Osteoblast (primary cell): ENCODE measurements at regions not wholly inside any gene's neighbourhood (a gene's known extent, or its start where the extent isn't known, plus 50 kb on each side); places are given as distances from the start of the nearest gene placed in this dataset. TPM values are rescaled to one million over a fixed set of nuclear protein-coding genes. Genes with fewer than 3 reads are reported as not detected.

Experiments
- DNase-seq: peaks from one replicate; pipeline ENCODE4 v3.0.0; 2011; ENCODE audit warnings: low spot score, mixed read lengths; ENCODE audit not compliant: insufficient read length; ENCODE audit errors: missing footprints
- H2AFZ ChIP-seq: 2 replicates; pipeline ENCODE4 v1.6.0; 2011; ENCODE audit warnings: mild to moderate bottlenecking, low read length
- H3K27ac ChIP-seq: 2 replicates; pipeline ENCODE4 v1.5.1; 2011; ENCODE audit warnings: mild to moderate bottlenecking, low read depth, low read length, moderate library complexity
- H3K27me3 ChIP-seq: 2 replicates; pipeline ENCODE4 v1.6.0; 2012; ENCODE audit warnings: mild to moderate bottlenecking, control low read depth, inconsistent platforms, low read length, moderate library complexity; ENCODE audit not compliant: insufficient read depth
- H3K36me3 ChIP-seq: 2 replicates; pipeline ENCODE4 v1.5.1; 2011; ENCODE audit warnings: mild to moderate bottlenecking, low read length, control low read depth, moderate library complexity; ENCODE audit not compliant: insufficient read depth
- H3K4me1 ChIP-seq: 2 replicates; pipeline ENCODE4 v1.5.1; 2011; ENCODE audit warnings: mild to moderate bottlenecking, low read length, control low read depth, moderate library complexity; ENCODE audit not compliant: insufficient read depth
- H3K4me2 ChIP-seq: 2 replicates; pipeline ENCODE4 v1.6.0; 2011; ENCODE audit warnings: mild to moderate bottlenecking, low read length; ENCODE audit not compliant: insufficient read depth
- H3K4me3 ChIP-seq: fragments of 200-600 bp; sonication (generic); 3 replicates; pipeline ENCODE4 v1.5.1; 2012; ENCODE audit warnings: mild to moderate bottlenecking, low read length, inconsistent platforms; ENCODE audit not compliant: insufficient read depth
- H3K79me2 ChIP-seq: 2 replicates; pipeline ENCODE4 v1.6.0; 2012; ENCODE audit warnings: mild to moderate bottlenecking, low read length, control low read depth, inconsistent platforms; ENCODE audit not compliant: insufficient read depth
- H3K9me3 ChIP-seq: 2 replicates; pipeline ENCODE4 v1.5.1; 2011; ENCODE audit warnings: low read depth, low read length, control low read depth
- H4K20me1 ChIP-seq: 2 replicates; pipeline ENCODE4 v1.6.0; 2012; ENCODE audit warnings: mild to moderate bottlenecking, low read length, control low read depth; ENCODE audit not compliant: insufficient read depth
- small RNA-seq: library from RNA; depleted of rRNA; stranded (forward); fragments of <200 nt; gene quantifications from one replicate; pipeline ENCODE3, GENCODE V24; 2012
- TF ChIP-seq, protein P1 (sequence below): IDR thresholded peaks from 2 replicates; pipeline ENCODE4 v1.5.1; 2011; ENCODE audit warnings: mild to moderate bottlenecking, low read depth, low read length, moderate library complexity; ENCODE audit errors: extremely low read depth

DNA sequence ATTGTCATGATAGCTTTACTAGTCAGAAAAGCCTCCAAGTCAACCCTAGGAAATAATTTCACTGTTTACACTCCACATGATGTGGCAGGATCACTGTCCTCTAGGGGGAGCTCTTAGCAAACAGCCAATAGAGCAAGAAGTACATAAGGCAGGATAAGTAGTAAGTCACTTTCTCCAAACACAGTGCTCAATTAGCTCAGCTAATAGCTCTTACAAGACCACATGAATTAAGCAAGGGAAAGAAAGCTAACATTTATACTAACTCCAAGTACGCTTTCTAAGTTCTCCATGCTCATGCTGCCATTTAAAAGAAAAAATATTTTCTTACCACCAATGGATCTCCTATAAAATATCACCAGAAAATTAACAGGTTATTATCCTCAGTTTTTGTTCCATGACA is 66.9 kb upstream of the LRIF1 start:
- Histone ChIP-seq H3K36me3 (no peaks in the 10 kb centered on the region), H3K4me2 (no peak overlapping the region), H3K79me2 (no peaks in the 10 kb centered on the region), H4K20me1 (no peaks in the 10 kb centered on the region), H3K9me3 (no peaks in the 10 kb centered on the region), H3K27ac (no peak overlapping the region), H3K4me3 (no peak overlapping the region), H3K27me3 (no peaks in the 10 kb centered on the region), H2AFZ (no peak overlapping the region), H3K4me1 (no peaks in the 10 kb centered on the region)
- DNase-seq = peak; percentile 27
- TF ChIP-seq, protein P1, sequence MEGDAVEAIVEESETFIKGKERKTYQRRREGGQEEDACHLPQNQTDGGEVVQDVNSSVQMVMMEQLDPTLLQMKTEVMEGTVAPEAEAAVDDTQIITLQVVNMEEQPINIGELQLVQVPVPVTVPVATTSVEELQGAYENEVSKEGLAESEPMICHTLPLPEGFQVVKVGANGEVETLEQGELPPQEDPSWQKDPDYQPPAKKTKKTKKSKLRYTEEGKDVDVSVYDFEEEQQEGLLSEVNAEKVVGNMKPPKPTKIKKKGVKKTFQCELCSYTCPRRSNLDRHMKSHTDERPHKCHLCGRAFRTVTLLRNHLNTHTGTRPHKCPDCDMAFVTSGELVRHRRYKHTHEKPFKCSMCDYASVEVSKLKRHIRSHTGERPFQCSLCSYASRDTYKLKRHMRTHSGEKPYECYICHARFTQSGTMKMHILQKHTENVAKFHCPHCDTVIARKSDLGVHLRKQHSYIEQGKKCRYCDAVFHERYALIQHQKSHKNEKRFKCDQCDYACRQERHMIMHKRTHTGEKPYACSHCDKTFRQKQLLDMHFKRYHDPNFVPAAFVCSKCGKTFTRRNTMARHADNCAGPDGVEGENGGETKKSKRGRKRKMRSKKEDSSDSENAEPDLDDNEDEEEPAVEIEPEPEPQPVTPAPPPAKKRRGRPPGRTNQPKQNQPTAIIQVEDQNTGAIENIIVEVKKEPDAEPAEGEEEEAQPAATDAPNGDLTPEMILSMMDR = peak; percentile 91

DNA sequence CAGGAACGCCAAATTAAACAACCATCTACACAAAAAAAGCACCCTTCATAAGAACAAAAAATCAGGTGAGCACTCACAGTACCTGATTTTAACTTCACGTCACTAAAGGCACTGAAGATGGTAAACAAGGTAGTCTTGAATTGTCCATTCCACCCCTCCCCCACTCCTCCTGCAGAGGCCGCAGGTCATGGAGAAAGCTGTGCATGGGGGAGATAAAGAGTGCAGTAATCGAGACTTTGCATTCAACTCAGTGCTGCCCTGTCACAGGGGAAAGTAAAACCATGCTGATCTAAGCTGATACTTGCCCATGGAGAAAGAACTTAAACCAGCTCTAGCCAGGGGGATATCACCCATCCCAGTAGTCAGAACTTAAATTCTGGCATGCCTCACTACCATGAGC is 61.4 kb upstream of the LRIF1 start:
- Histone ChIP-seq H3K27ac (no peak overlapping the region), H3K9me3 (no peaks in the 10 kb centered on the region), H2AFZ (no peak overlapping the region), H3K4me1 (no peaks in the 10 kb centered on the region), H3K79me2 (no peaks in the 10 kb centered on the region), H4K20me1 (no peaks in the 10 kb centered on the region), H3K4me2 (no peak overlapping the region), H3K27me3 (peaks cover 3% of the 10 kb centered on the region), H3K4me3 (no peak overlapping the region), H3K36me3 (no peaks in the 10 kb centered on the region)
- DNase-seq = no peak
- TF ChIP-seq, protein P1 = no peak

- no peaks in the 10 kb centered on the region for H3K9me3 ChIP-seq
- H3K4me3 ChIP-seq = no peak overlapping the region
- H3K27me3 ChIP-seq = no peaks in the 10 kb centered on the region
- TF ChIP-seq, protein P1 = no peak
- no peaks in the 10 kb centered on the region for H3K79me2 ChIP-seq
- peak; percentile 77 for DNase-seq
- H4K20me1 ChIP-seq = no peaks in the 10 kb centered on the region
- no peaks in the 10 kb centered on the region for H3K4me1 ChIP-seq
- H3K36me3 ChIP-seq = no peaks in the 10 kb centered on the region
- no peak overlapping the region for H3K4me2 ChIP-seq
- H2AFZ ChIP-seq = no peak overlapping the region
- no peak overlapping the region for H3K27ac ChIP-seq
These were observed 51.5 kb upstream of the LRIF1 start for GRCh38 chr1:111015222-111015621.

Small RNAs in the stretch of these regions (small RNA-seq; reads per million reads assigned to genes)
- not detected for gene RNA5SP54
